ENCODE measurements at regions not wholly inside any gene's neighbourhood (a gene's known extent, or its start where the extent isn't known, plus 50 kb on each side); places are given as distances from the start of the nearest gene placed in this dataset.

DNA sequence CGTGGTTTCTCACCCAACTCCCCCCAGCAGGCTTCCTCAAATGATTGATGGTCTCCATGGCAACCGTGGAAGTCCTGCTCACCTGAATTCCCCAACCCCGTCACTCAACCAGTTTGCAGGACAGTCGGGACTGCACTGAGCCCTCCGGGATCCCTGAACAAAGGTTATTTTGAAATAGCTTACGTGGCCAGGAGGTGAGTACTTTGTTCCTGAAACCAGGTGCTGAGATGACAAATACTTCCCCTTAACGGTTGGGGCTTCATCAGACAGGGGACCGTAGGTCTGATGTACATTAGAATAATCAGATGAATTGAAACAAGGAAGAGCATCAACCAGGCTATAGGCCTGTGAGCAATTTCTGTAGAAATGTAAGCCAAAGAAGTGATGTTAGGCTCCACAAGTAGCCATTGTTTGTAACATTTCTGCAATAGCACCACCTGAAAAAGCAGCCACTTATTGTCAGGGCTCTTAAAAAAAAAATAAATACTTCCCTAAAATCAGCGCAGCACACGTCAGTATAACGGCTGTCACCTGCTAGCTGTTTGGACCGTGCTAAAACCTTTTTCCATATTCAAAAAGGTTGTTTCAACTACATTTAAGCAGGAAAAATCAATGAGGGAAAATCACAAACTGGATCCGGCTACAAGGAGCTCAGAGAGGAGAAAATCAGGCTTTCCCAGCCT lies 206.4 kb upstream of the ID2 start:
- no peaks in the 10 kb centered on the region for H3K9me3 ChIP-seq
- H3K27ac ChIP-seq, result no peak overlapping the region
- intact Hi-C loops (cut with DNase I), result no loop called here
- WGBS, 2 donors, result 82 to 85% methylated on average over 13 of the region's 13 CpGs
- TF ChIP-seq, protein P1, sequence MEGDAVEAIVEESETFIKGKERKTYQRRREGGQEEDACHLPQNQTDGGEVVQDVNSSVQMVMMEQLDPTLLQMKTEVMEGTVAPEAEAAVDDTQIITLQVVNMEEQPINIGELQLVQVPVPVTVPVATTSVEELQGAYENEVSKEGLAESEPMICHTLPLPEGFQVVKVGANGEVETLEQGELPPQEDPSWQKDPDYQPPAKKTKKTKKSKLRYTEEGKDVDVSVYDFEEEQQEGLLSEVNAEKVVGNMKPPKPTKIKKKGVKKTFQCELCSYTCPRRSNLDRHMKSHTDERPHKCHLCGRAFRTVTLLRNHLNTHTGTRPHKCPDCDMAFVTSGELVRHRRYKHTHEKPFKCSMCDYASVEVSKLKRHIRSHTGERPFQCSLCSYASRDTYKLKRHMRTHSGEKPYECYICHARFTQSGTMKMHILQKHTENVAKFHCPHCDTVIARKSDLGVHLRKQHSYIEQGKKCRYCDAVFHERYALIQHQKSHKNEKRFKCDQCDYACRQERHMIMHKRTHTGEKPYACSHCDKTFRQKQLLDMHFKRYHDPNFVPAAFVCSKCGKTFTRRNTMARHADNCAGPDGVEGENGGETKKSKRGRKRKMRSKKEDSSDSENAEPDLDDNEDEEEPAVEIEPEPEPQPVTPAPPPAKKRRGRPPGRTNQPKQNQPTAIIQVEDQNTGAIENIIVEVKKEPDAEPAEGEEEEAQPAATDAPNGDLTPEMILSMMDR (IDR thresholded peaks at IDR 0.05), result no peak
- H3K4me3 ChIP-seq (replicated peaks in 1 of 3), result no peak overlapping the region
- H3K27me3 ChIP-seq, result no peaks in the 10 kb centered on the region
- no peaks in the 10 kb centered on the region for H3K36me3 ChIP-seq
- DNase-seq, result no peak
- peaks cover 19 to 25% of the 10 kb centered on the region in 2 donors for H3K4me1 ChIP-seq

DNA sequence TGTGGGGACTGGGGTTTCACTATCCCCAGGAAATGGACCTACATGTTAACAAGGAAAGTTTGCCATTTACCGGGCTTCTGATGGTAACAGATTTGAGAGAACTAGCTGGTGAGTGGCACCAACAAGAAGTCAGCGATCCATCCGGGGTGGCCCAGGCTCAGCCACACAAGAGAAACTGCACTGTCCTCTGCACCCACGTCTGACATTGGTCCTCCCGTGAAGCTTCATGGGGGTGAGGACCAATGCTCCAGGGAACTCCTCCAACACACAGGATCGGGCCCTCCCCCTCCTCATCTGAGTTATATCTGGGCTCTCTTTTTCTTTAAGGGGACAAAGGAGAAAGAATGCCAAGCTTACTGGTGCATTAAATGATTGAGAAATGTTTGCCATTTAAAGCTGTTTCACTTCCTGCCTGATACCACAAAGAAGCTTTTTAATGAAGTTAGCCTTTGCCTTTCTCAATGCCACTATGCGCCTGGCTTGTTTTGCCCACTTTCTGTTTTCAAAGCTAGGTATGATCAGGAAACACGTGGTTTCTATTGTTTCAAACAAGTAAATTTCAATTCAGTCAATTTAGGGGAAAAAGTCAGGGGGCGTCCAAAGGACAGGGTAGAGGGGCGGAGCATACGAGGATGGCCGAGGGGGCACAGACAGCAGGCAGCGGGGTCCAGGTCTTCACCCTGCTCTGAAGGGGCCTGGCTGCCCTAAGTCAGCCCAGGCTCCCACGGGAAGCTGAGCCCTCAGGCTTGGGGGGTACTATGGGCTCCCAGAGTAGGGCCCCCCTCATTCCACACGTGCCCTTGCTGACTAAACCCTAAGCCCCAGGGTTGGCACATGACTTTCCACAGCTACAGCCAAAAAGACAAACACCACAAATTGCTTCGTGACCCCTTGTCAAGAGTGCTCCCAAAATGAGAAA lies 204.0 kb upstream of the ID2 start:
- TF ChIP-seq, protein P1 (IDR thresholded peaks at IDR 0.05), result no peak
- TF ChIP-seq POLR2A (IDR thresholded peaks at IDR 0.05), result no peak
- peak overlapping the region; percentile 34 to 63 (median 44) for H3K27ac ChIP-seq
- H3K4me3 ChIP-seq (replicated peaks in 1 of 3), result no peak overlapping the region
- no peaks in the 10 kb centered on the region for H3K36me3 ChIP-seq
- WGBS, 2 donors, result 55 to 60% methylated on average over 15 to 16 of the region's 16 CpGs
- no peaks in the 10 kb centered on the region for H3K9me3 ChIP-seq
- peak; percentile 26 to 30 for DNase-seq
- H3K27me3 ChIP-seq, result no peaks in the 10 kb centered on the region
- intact Hi-C loops (cut with DNase I), result no loop called here
- H3K4me1 ChIP-seq, result peaks cover 19 to 25% of the 10 kb centered on the region in 2 donors

DNA sequence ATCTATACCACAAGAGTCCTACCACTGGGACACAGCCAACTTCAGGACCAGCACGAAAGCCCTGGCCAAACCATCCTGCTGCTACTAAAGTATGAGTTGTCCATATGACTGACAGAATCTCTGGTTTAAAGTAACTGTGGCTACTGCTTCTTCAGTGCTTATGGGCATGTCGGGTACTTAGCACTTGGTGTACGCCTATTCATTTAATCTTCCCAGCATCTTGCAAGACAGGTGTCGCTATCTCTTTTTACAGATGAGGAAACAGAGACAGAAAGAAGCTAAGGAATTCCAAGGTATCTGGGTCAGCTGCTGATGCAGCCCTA lies 203.4 kb upstream of the ID2 start:
- H3K27ac ChIP-seq, result peak overlapping the region in 2 of 3 donors; percentile 44 to 63
- DNase-seq, result no peak

DNA sequence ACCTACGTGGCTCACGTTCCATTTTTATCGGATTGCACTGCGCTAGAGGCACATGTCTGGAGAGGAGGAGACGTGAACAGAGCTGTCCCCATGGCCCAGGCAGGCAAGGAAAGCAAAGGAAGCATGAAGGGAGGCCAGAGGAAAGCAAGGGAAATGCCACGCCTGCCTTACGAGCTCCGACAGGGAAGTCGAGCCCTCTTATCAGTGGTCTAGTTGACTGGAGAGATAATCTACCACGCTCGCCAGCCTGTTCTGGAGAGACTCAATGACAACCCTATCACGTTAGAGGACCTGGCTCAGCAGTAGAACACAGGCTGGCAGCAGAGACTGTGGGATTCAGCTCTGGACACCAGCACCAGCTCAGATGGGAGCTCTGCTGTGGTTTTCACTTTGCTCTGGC lies 202.6 kb upstream of the ID2 start:
- Histone ChIP-seq H3K27me3 (no peaks in the 10 kb centered on the region), H3K4me3 (replicated peaks in 1 of 3) (no peak overlapping the region), H3K27ac (no peak overlapping the region), H3K4me1 (peaks cover 19 to 25% of the 10 kb centered on the region in 2 donors), H3K36me3 (no peaks in the 10 kb centered on the region), H3K9me3 (no peaks in the 10 kb centered on the region)
- DNase-seq, result no peak
- WGBS, 2 donors, result 90 to 91% methylated on average over 12 of the region's 12 CpGs
- TF ChIP-seq, protein P1 (IDR thresholded peaks at IDR 0.05), result no peak
- TF ChIP-seq POLR2A (IDR thresholded peaks at IDR 0.05), result no peak
- intact Hi-C loops (cut with DNase I), result no loop called here

More for the DNA sequence above, 203.4 kb upstream of the ID2 start:
- 73 to 74% methylated on average over 4 of the region's 4 CpGs for WGBS, 2 donors
- peaks cover 19 to 25% of the 10 kb centered on the region in 2 donors for H3K4me1 ChIP-seq
- no peak overlapping the region for H3K4me3 ChIP-seq (replicated peaks in 1 of 3)
- intact Hi-C loops (cut with DNase I), result no loop called here
- H3K27me3 ChIP-seq, result no peaks in the 10 kb centered on the region
- H3K36me3 ChIP-seq, result no peaks in the 10 kb centered on the region
- TF ChIP-seq POLR2A (IDR thresholded peaks at IDR 0.05), result no peak
- TF ChIP-seq, protein P1 (IDR thresholded peaks at IDR 0.05), result no peak
- no peaks in the 10 kb centered on the region for H3K9me3 ChIP-seq

DNA sequence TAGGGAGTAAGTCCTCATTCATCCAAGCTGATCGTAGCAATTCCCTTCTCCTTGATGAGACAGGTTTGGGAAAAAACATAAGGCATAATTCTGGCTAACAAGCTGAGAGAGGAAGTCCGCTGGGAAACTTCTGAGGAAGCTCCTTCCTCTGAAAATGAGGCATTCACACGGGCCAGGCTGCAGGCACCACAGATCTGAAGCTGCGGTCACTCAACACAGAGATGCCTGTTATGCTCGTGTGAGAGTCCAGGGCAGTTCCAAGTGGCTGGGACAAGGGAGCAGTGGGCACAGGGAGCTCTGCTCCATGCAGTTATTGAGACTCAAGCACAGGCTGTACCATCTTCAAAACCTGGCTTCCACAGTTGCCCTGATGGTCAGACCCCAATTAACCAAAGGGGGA lies 200.9 kb upstream of the ID2 start:
- H3K4me3 ChIP-seq (replicated peaks in 1 of 3), result no peak overlapping the region
- no peaks in the 10 kb centered on the region for H3K9me3 ChIP-seq
- H3K27me3 ChIP-seq, result no peaks in the 10 kb centered on the region
- H3K27ac ChIP-seq, result no peak overlapping the region
- H3K36me3 ChIP-seq, result no peaks in the 10 kb centered on the region
- intact Hi-C loops (cut with DNase I), result no loop called here
- DNase-seq, result no peak
- peaks cover 16 to 23% of the 10 kb centered on the region in 2 donors for H3K4me1 ChIP-seq
- WGBS, 2 donors, result 56 to 68% methylated on average over 5 of the region's 5 CpGs
- TF ChIP-seq POLR2A (IDR thresholded peaks at IDR 0.05), result no peak
- TF ChIP-seq, protein P1 (IDR thresholded peaks at IDR 0.05), result no peak
